Pons (tissue), 1 donor: ENCODE measurements at regions not wholly inside any gene's neighbourhood (a gene's known extent, or its start where the extent isn't known, plus 50 kb on each side); places are given as distances from the start of the nearest gene placed in this dataset.

Experiments used
- DNase-seq: peaks from one replicate; pipeline ENCODE4 v3.0.0-alpha.2; 2016; ENCODE audit warnings: low spot score

- no peak for DNase-seq
These were observed 372.1 kb downstream of the MTRR start for GRCh38 chr5:8241076-8241475.

GRCh38 chr5:8241558-8241957 lies 372.6 kb downstream of the MTRR start:
- DNase-seq: no peak

GRCh38 chr5:8247049-8247899 lies 378.3 kb downstream of the MTRR start:
- DNase-seq: no peak

GRCh38 chr5:8253376-8253775 lies 384.4 kb downstream of the MTRR start:
- DNase-seq: no peak

- DNase-seq: no peak
These were observed 385.7 kb downstream of the MTRR start for GRCh38 chr5:8254674-8255073.

GRCh38 chr5:8258801-8259200 lies 389.9 kb downstream of the MTRR start:
- DNase-seq: no peak

- no peak for DNase-seq
These were observed 401.3 kb downstream of the MTRR start for GRCh38 chr5:8270246-8270645.

GRCh38 chr5:8280711-8281363 lies 411.9 kb downstream of the MTRR start:
- DNase-seq: no peak

GRCh38 chr5:8288334-8288733 lies 419.4 kb downstream of the MTRR start:
- DNase-seq: peak; percentile 28

- DNase-seq: no peak
These were observed 420.1 kb downstream of the MTRR start for GRCh38 chr5:8288897-8289516.

GRCh38 chr5:8289779-8290178 lies 420.8 kb downstream of the MTRR start:
- no peak for DNase-seq

- DNase-seq: no peak
These were observed 421.8 kb downstream of the MTRR start for GRCh38 chr5:8290721-8291120.

GRCh38 chr5:8291641-8292040 lies 422.7 kb downstream of the MTRR start:
- DNase-seq: no peak

- no peak for DNase-seq
These were observed 426.2 kb downstream of the MTRR start for GRCh38 chr5:8295141-8295540.

GRCh38 chr5:8299716-8300115 lies 430.8 kb downstream of the MTRR start:
- DNase-seq: no peak

GRCh38 chr5:8304341-8304740 lies 435.4 kb downstream of the MTRR start:
- no peak for DNase-seq

- no peak for DNase-seq
These were observed 437.4 kb downstream of the MTRR start for GRCh38 chr5:8306288-8306896.

- no peak for DNase-seq
These were observed 446.0 kb downstream of the MTRR start for GRCh38 chr5:8314965-8315364.

GRCh38 chr5:8316608-8317280 lies 447.8 kb downstream of the MTRR start:
- no peak for DNase-seq

GRCh38 chr5:8317335-8317734 lies 448.4 kb downstream of the MTRR start:
- no peak for DNase-seq

GRCh38 chr5:8320244-8320643 lies 451.3 kb downstream of the MTRR start:
- DNase-seq: no peak

- DNase-seq: no peak
These were observed 452.3 kb downstream of the MTRR start for GRCh38 chr5:8321272-8321671.
